ENCODE measurements at regions not wholly inside any gene's neighbourhood (a gene's known extent, or its start where the extent isn't known, plus 50 kb on each side); places are given as distances from the start of the nearest gene placed in this dataset.
A peak's percentile ranks its signal among the peaks of the same experiment; 100 is the strongest.
"Not testable (repeated sequence)": the region's sequence is repeated elsewhere in the genome, so short reads cannot be mapped to it uniquely, and the experiment has no call there.

DNA sequence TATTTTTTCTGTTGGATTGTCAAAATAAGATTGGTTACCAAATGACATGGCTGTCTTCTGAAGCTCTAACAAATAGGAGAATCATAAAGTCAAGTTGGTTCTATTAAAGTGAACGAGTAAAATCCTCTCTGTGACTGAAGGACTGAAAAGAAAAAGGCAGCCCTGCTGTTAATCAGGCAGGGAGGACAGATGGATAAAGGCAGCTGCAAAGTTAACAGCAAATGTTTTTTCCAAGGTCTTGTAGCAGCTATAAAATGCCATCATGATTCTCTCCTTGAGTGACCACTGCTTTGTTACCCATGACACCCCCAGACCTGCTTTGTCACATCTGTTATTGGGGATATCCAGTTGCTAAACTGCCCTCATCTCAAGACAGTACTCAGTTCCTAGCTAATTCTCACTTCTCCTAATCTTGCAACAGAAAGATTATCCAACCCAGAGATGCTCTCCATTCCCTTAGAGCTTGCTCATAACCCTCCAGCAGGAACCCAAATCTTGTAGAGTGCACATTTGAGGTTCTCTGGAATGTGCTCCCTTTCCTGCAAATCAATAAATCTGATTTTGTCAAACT lies 89.7 kb upstream of the PARP8 start:
- H3K4me3 ChIP-seq = no peak overlapping the region
- H4K20me1 ChIP-seq = no peaks in the 10 kb centered on the region
- H3K4me2 ChIP-seq = no peak overlapping the region
- H3K9ac ChIP-seq = no peak overlapping the region
- H3K27me3 ChIP-seq = no peaks in the 10 kb centered on the region
- H3K27ac ChIP-seq = no peak overlapping the region
- H3K9me3 ChIP-seq (replicated peaks in 1 of 11) = peaks cover 0 to 4% (median 0%) of the 10 kb centered on the region in 11 experiments; a peak in 1 of 22 replicates
- no peaks in the 10 kb centered on the region for H3K36me3 ChIP-seq
- no peak for TF ChIP-seq Cebpa-rat (IDR thresholded peaks at IDR 0.05)
- peaks cover 10 to 33% (median 24%) of the 10 kb centered on the region in 10 experiments; a peak in 18 of 20 replicates for H3K4me1 ChIP-seq

DNA sequence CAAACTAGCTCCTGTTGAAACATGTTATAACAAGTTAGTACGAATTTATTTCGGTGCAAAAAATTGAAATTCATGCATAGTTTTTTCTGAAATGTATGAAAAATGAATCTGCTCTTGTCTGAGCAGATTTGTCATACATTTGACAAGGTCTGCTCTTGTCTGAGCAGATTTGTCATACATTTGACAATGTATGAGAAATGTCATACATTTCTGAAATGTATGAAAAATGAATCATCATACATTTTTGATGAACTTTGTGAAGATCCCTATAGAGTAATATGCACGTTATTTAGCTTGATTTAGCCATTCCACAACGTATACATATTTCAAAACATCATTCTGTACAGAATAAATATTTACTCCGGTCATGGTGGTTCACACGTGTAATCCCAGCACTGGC lies 85.9 kb upstream of the PARP8 start:
- Histone ChIP-seq H3K9ac (no peak overlapping the region), H4K20me1 (no peaks in the 10 kb centered on the region), H3K9me3 (replicated peaks in 1 of 11) (0 out of 22 replicates have a peak, but pooled peaks cover 0 to 3% (median 0%) of the 10 kb centered on the region in 11 experiments), H3K4me1 (peaks cover 4 to 14% (median 8%) of the 10 kb centered on the region in 10 experiments; a peak in 13 of 20 replicates), H3K27me3 (no peaks in the 10 kb centered on the region), H3K36me3 (no peaks in the 10 kb centered on the region), H3K27ac (no peak overlapping the region), H3K4me3 (no peak overlapping the region), H3K4me2 (no peak overlapping the region)
- TF ChIP-seq Cebpa-rat (IDR thresholded peaks at IDR 0.05) = no peak

- H4K20me1 ChIP-seq; H3K4me1 ChIP-seq; H3K9me3 ChIP-seq (replicated peaks in 1 of 11); H3K4me2 ChIP-seq; H3K36me3 ChIP-seq; H3K4me3 ChIP-seq; H3K9ac ChIP-seq; H3K27ac ChIP-seq; H3K27me3 ChIP-seq: not testable (repeated sequence)
These were observed 84.6 kb upstream of the PARP8 start for GRCh38 chr5:50581845-50582244.

DNA sequence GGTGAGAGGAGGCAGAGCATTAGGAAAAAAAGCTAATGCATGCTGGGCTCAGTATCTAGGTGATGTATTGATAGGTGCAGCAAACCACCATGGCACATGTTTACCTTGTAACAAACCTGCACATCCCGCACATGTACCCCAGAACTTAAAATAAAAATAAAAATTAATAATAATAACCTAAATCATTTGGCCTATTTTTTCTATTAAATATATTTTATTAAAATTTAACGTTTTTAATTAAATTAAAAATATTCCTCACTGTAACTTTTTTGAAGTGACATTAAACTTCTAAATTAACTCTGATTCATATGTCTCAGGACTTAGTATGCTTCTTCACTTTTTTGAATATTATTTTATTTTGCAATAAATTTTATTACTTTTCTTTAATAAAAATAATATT lies 83.7 kb upstream of the PARP8 start:
- no peak for TF ChIP-seq Cebpa-rat (IDR thresholded peaks at IDR 0.05)
- Histone ChIP-seq H4K20me1 (no peaks in the 10 kb centered on the region), H3K36me3 (no peaks in the 10 kb centered on the region), H3K9ac (no peak overlapping the region), H3K4me3 (no peak overlapping the region), H3K4me2 (no peak overlapping the region), H3K4me1 (no peaks in the 10 kb centered on the region), H3K9me3 (replicated peaks in 1 of 11) (0 out of 22 replicates have a peak, but pooled peaks cover 0 to 3% (median 0%) of the 10 kb centered on the region in 11 experiments), H3K27me3 (no peaks in the 10 kb centered on the region), H3K27ac (no peak overlapping the region)

GRCh38 chr5:50583621-50584020 lies 82.8 kb upstream of the PARP8 start:
- H3K9ac ChIP-seq = no peak overlapping the region
- H3K9me3 ChIP-seq (replicated peaks in 1 of 11) = 0 out of 22 replicates have a peak, but pooled peaks cover 0 to 3% (median 0%) of the 10 kb centered on the region in 11 experiments
- H3K36me3 ChIP-seq = no peaks in the 10 kb centered on the region
- no peaks in the 10 kb centered on the region for H3K4me1 ChIP-seq
- H3K27ac ChIP-seq = no peak overlapping the region
- no peaks in the 10 kb centered on the region for H3K27me3 ChIP-seq
- H3K4me3 ChIP-seq = no peak overlapping the region
- no peak for TF ChIP-seq Cebpa-rat (IDR thresholded peaks at IDR 0.05)
- H3K4me2 ChIP-seq = no peak overlapping the region
- H4K20me1 ChIP-seq = no peaks in the 10 kb centered on the region

DNA sequence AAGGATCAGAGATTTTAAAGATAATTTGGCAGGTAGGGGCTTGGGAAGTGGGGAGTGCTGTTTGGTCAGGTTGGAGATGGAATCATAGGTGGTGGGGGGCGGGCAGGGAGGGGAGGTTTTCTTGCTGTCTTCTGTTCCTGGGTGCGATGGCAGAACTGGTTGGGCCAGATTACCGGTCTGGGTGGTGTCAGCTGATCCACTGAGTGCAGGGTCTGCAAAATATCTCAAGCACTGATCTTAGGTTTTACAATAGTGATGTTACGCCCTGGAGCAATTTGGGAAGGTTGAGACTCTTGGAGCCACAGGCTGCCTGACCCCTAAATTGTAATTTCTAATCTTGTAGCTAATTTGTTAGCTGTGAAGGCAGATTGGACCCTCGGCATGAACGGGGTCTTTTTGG lies 78.0 kb upstream of the PARP8 start:
- peaks cover 0 to 15% (median 7%) of the 10 kb centered on the region in 10 experiments; a peak in 8 of 20 replicates for H3K4me1 ChIP-seq
- not testable (repeated sequence) for H3K9me3 ChIP-seq (replicated peaks in 1 of 11); H3K9ac ChIP-seq; H3K36me3 ChIP-seq; H3K4me2 ChIP-seq; H4K20me1 ChIP-seq; H3K4me3 ChIP-seq; H3K27ac ChIP-seq; H3K27me3 ChIP-seq

DNA sequence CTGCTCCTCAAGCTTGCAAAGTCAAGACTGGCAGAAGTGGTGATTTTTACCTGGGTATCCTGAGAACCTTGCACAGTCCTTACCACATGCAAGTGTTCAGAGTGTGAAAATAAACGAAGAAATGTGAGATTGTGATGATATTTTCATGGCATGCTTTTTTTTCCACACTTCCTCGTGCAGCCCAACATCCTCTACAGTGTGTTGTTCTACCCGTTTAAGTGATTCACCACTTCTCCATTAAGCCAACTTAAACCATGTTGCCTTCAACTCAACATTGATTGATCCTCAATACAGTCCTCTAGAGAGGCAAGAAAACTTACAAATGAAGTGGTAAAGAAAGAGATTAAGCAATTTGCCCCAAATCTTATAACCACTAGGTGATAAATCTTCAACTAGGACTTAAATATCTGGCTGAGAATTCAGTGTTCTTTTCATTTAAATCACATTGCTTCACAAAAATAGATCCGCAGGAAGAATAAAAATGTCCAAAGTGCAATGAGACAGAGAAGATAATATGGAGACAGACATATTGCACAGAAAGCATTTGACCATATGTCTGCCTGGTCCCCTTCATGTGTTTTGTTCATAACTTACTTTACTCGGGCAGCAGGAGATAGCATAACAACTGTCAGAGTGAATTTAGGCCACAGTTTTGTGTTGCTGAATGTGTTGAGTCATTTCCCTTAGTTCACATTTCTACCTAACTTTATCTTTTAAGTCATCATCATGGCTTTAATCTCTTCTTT lies 75.8 kb upstream of the PARP8 start:
- H3K4me3 ChIP-seq; H3K9me3 ChIP-seq (replicated peaks in 1 of 11); H3K9ac ChIP-seq; H4K20me1 ChIP-seq; H3K27me3 ChIP-seq; H3K36me3 ChIP-seq: not testable (repeated sequence)
- Histone ChIP-seq H3K4me1 (peaks cover 0 to 20% (median 10%) of the 10 kb centered on the region in 10 experiments; a peak in 11 of 20 replicates), H3K4me2 (peak overlapping the region in 5 of 11 experiments; percentile 8 to 35 (median 30); a peak in 6 of 22 replicates), H3K27ac (0 out of 22 replicates have a peak overlapping the region, but pooled peaks of 2 of the 11 experiments have one; percentile 14 to 32)

DNA sequence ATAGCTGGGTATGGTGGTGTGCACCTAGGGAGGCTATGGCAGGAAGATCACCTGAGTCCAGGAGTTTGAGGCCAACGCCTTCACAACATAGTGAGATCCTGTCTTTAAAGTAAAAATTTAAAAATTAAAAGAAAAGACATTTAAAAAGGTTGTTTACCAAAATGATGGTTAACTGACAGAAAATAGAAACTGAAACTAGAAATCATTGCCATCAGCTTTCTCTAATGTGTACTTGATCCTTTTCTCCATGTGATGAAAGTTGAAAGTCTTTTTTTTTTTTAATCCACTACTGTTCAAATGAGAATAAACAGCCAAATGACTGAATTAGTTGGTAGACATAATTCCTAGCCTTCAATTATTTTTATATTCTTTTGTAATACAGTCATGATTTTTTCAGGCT lies 75.1 kb upstream of the PARP8 start:
- not testable (repeated sequence) for H3K36me3 ChIP-seq; H3K4me3 ChIP-seq; H3K9ac ChIP-seq; H3K9me3 ChIP-seq (replicated peaks in 1 of 11); H4K20me1 ChIP-seq; H3K27me3 ChIP-seq
- Histone ChIP-seq H3K27ac (peak overlapping the region in 2 of 11 experiments; percentile 29 to 32; a peak in 3 of 22 replicates), H3K4me1 (peaks cover 0 to 20% (median 11%) of the 10 kb centered on the region in 10 experiments; a peak in 11 of 20 replicates), H3K4me2 (peak overlapping the region in 2 of 11 experiments; percentile 30 to 32; a peak in 4 of 22 replicates)

DNA sequence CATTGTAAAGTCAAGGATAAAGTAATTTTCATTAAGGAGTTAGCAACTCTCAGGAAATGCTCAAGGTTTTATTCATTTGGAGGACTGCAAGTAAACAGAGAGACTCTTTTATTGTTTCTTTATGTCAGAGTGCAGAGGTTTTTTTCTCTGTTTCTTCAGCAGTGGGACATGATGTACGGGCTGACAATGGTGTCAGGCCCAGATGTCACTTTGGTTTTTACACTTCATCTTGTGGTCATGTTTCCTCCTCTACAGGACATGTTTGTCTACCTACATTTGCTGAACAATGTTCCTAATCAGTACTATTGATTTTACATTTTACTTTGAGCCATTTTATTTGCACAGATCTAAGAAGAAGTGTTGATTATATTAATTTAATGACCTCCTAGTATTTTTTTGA lies 72.8 kb upstream of the PARP8 start:
- Histone ChIP-seq H4K20me1 (no peaks in the 10 kb centered on the region), H3K4me1 (peaks cover 0 to 20% (median 11%) of the 10 kb centered on the region in 10 experiments; a peak in 11 of 20 replicates), H3K9me3 (replicated peaks in 1 of 11) (0 out of 22 replicates have a peak, but pooled peaks cover 0 to 5% (median 0%) of the 10 kb centered on the region in 11 experiments), H3K4me3 (no peak overlapping the region), H3K36me3 (no peaks in the 10 kb centered on the region), H3K27ac (no peak overlapping the region), H3K4me2 (no peak overlapping the region), H3K9ac (no peak overlapping the region), H3K27me3 (no peaks in the 10 kb centered on the region)
- no peak for TF ChIP-seq Cebpa-rat (IDR thresholded peaks at IDR 0.05)
